Loucy (cell line): ENCODE measurements at regions not wholly inside any gene's neighbourhood (a gene's known extent, or its start where the extent isn't known, plus 50 kb on each side); places are given as distances from the start of the nearest gene placed in this dataset.

Experiments used
- CTCF ChIP-seq: fragments of 200-600 bp; sonication (generic); conservative IDR thresholded peaks from 2 replicates; pipeline ENCODE4 v1.5.1; 2014; ENCODE audit warnings: mild to moderate bottlenecking, antibody characterized with exemption, low read length
- EZH2phosphoT487 ChIP-seq: fragments of 200-600 bp; IDR thresholded peaks from 2 replicates; pipeline ENCODE4 v1.6.1; 2018; ENCODE audit warnings: antibody characterized with exemption, mild to moderate bottlenecking, moderate library complexity, borderline replicate concordance

- TF ChIP-seq CTCF, result no peak
- no peak for TF ChIP-seq EZH2phosphoT487
Measured at GRCh38 chr2:128949360-128949759, 630.7 kb upstream of the HS6ST1 start.
